ENCODE measurements at regions not wholly inside any gene's neighbourhood (a gene's known extent, or its start where the extent isn't known, plus 50 kb on each side); places are given as distances from the start of the nearest gene placed in this dataset.
A peak's percentile ranks its signal among the peaks of the same experiment; 100 is the strongest.

GRCh38 chr1:187313115-187313514 is 484.4 kb downstream of the PLA2G4A start:
- peak; percentile 59 for DNase-seq

DNA sequence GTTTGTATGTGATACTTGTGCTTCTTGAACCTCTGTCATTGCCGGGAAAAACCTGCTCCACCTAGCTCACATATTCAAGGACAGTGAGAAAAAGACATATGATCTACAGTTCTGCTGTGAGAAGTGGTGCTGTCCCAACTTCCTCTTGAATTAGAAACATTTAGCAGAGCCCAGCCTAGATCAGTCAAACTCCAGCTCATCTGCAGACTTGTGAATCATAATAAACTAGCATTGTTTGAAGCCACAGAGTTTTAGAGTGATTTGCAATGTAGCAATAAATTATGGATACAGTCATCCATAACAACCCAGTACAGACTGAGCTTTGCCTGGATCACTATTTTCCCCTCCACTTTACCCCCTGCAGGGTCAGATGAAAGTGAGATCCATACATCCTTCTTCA is 497.8 kb downstream of the PLA2G4A start:
- DNase-seq: peak; percentile 13

DNA sequence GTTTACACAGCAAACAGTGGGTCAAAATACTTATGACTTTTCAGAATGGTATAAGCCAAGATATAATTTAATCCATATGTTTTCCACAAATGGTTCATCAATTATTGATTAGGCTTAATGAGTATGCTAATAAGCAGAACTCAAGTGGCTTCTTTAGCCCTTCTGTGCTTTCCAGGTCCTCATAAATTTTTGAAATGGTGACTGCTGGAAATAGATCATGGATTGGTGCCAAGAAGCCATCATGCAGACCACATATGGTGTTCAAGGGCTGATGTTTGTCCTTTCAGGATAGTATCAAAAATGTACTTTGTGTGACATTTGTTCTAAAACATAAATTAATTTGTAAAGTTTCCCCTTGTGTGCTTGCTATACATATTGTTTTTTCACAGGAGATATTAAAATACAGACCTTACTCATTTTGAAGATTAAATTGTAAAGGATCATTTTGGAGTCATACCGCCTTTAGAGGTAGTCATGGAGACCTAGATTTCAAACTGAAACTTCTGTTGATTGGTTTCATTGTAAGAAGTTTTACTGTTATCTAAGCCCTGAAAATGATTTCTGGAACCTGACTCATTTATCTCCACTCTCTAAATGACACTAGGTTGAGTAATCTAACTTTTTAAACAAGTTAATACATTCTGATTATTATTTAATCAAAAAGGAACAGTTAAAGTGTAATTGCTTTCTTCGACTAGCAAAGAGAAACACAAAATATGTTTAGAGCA is 507.9 kb downstream of the PLA2G4A start:
- peak; percentile 85 for DNase-seq

DNA sequence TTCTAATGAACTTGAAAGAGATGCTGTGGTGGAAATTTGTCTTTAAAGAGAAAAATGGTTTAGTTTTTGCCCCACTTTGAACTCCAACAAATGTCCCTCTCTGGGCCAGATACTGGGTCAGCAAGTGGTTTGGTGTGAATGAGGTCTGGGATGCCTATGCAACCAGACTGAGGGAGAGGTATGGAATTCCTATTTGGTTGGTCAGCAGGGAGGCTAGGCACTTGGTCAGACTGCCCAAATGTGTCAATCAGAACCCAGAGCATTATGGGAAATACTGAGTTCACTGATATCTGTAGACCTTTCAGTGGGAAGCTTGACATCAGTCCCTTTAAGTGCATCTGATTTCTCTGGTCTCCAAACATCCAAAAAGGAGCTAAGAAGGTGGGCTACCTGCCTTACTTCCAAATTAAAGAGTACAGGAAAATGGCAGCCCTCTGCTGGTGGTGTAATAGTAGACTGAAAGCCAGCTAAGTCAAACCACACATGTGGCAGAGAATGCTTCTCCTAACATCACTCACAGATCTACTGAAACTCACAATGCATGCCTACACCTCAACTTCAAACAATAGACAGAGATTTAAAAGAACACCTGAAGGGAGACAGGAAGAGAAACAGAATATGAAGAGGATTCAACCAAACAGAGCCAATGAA is 510.1 kb downstream of the PLA2G4A start:
- peak; percentile 26 for DNase-seq

GRCh38 chr1:187342495-187342894 is 513.7 kb downstream of the PLA2G4A start:
- no peak for DNase-seq

- no peak for DNase-seq
Measured at GRCh38 chr1:187374082-187374481, 545.3 kb downstream of the PLA2G4A start.

DNA sequence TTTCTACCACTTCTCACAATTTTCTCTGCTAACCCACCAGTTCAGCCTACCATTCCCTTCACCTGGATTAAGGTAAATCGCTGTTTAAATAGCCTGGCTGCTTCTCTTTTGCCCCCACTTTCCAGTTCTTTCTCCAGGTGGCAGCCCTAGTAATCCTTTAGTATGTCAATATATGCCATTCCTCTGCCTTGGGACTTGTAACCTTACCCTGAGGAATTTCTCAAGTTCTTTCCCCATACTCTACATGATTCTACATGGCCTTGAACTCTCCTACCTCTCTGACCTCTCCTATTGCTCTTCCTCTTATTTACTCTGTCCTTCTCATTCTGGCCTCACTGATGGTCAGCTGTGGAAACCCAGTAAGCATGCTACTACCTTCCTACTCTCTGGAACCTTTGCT is 546.0 kb downstream of the PLA2G4A start:
- DNase-seq: no peak

GRCh38 chr1:187383366-187383765 is 554.6 kb downstream of the PLA2G4A start:
- DNase-seq: peak; percentile 37

DNA sequence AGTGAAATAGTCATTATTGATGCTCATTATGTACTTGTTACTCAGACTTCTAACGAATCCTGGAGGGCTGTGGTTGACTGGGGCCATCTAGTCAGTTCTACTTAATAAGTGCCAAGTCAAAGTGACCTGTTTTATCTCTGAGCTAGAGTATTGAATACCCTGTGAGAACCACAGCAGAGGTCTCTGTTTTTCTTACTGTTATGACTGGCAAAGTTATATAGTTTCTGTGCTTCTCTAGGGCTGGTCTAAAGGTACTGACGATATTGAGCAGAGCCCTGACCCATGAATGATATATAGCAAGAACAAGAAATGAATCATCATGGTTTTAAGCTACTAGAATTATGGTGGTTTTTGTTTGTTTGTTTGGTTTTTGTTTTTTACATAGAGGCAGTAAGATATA is 555.8 kb downstream of the PLA2G4A start:
- DNase-seq: no peak

DNA sequence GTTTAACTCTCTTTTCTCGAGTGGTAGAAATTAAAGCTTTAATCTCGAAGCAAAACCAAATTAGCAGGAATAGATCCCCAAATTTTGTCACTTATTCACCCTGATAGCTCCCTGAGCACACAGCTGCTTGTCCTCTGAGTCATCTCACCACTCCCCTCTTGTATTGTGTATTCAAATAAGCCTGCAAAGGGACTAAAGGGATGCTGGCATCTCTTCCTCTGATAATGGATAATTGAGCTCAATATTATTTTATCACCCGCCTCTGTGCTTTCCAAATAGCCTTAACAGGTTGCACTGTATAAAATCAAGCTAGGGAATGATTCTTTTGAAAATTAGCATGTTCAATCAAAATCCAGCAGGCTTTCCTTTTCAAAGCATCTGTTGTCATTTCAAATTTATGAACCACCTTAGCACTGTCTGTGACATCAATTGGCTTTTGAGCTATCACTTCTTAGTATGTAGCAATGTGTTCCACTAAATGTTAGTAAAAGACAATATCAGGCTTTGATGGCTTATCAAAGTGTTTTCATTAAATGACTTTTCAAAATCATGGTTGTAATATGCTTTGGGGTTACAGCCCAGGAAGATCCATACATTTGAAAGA is 561.6 kb downstream of the PLA2G4A start:
- peak; percentile 59 for DNase-seq

DNA sequence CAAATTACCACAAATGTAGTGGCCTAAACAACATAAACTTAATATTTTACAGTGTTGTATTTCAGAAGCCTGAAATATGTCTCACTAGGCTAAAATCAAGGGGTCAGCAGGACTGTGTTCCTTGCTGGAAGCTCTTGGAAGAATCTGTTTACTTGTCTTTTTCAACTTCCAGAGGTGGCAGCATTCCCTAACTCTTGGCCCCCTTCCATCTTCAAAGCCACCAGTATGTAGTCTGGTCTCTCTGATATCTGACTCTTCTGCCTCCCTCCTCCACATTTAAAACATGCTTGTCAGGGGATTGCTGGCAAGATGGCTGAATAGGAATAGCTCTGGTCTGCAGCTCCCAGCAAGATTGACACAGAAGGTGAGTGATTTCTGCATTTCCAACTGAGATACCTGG is 567.5 kb downstream of the PLA2G4A start:
- peak; percentile 53 for DNase-seq

DNA sequence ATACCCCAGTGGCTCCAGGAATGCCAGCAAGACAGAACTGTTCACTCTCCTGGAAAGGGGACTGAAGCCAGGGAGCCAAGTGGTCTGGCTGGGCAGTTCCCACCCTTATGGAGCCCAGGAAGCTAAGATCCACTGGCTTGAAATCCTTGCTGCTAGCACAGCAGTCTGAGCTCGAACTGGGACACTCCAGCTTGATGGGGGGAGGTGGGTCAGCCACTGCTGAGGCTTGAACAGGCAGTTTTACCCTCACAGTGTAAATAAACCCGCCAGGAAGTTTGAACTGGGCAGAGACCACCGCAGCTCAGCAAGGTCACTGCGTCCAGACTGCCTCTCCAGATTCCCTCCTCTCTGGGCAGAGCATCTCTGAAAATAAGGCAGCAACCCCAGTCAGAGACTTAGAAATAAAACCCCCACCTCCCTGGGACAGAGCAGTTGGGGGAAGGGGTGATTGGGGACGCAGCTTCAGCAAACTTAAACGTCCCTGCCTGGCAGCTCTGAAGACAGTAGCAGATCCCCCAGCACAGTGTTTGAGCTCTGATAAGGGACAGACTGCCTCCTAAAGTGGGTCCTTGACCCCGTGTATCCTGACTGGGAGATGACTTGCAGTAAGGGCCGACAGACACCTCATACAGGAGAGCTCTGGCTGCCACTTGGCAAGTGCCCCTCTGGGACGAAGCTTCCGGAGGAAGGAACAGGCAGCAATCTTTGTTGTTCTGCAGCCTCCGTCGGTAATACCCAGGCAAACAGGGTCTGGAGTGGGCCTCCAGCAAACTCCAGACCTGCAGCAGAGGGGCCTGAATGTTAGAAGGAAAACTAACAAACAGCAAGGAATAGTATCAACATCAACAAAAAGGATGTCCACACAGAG is 568.4 kb downstream of the PLA2G4A start:
- no peak for DNase-seq

GRCh38 chr1:187408212-187409004 is 579.7 kb downstream of the PLA2G4A start:
- no peak for DNase-seq

DNA sequence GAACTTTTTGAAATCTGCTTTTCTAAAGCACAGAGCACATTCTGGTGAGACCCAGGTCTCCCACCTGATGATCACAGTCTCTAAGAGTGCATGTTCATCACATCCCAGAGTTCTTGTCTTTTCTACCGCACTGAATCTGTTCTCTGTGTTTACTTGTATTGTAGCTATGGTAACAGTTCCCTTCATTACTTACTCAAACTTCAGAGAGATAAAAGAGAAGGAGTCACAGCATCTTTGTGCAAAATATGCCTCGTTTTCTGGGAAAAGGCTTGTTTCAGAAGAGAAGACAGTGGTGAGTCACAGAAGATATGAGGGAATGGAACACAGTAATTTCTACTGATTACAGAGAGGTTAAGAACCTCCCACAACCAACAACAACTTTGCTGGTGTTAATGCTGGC is 580.6 kb downstream of the PLA2G4A start:
- no peak for DNase-seq

DNA sequence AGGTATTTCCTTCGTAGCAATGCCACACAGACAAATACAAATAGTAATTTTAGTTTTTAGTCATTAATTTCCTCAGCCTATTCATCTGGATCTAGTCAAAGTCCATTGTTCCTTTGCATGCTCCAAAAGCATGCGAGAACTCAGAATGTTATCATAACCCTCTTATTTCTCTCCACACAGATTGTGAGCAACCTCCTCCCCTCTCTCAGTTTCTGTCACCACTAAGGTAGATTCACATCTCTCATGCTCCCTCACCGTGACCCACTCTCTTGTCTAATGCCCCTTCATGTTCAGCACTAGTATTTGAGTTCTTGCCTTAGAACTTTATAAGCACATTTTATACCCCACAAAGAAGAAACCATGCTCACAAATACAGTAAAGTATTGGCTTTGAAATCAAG is 582.4 kb downstream of the PLA2G4A start:
- no peak for DNase-seq

- peak; percentile 69 for DNase-seq
Measured at GRCh38 chr1:187413405-187414169, 584.8 kb downstream of the PLA2G4A start.

DNA sequence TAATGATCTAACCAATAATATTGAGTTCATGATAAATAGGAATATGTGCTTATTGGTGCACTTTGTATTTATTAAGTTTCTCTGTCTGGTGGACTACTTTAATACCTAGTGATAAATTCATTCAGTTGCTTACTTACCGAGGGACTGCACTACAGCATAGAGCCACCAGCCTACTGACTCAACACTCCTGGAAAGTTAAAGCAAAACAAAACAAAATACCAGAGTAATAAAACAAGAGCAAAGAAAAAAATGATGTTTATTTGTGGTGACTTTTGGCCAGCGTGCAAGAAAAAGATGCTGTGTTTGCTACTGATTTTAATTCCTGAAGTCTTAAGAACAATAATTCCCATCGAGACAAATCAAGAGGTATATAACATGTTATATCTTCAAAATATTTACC is 586.3 kb downstream of the PLA2G4A start:
- no peak for DNase-seq

- DNase-seq: no peak
Measured at GRCh38 chr1:187417520-187417919, 588.8 kb downstream of the PLA2G4A start.

GRCh38 chr1:187433598-187433997 is 604.8 kb downstream of the PLA2G4A start:
- DNase-seq: no peak

- no peak for DNase-seq
Measured at GRCh38 chr1:187442603-187443002, 613.9 kb downstream of the PLA2G4A start.

- DNase-seq: no peak
Measured at GRCh38 chr1:187443939-187444338, 615.2 kb downstream of the PLA2G4A start.

DNA sequence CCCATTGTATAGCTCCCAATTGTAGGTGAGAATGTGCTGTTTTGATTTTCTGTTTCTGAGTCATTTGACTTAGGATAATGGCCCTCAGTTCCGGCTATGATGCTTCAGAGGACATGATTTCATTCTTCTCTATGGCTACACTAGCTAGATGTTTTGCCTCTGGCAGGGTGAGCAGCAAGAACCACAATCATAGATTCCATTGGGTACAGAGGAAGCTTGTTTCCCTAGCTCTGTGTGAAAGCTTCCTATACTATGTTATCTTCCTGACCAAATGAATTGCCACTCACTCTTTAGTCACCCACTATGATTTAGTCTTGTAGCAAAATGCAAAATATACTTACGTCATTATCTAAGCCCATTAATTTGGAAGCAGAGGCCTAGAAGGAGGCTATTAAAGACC is 616.3 kb downstream of the PLA2G4A start:
- DNase-seq: no peak

All from NCI-H69 (cell line).